Activated CD4-positive, alpha-beta T cell treated with anti-CD3 and anti-CD28 coated beads, Interleukin-2, amount 50 U/mL, for 48 hours (primary cell): ENCODE measurements at regions not wholly inside any gene's neighbourhood (a gene's known extent, or its start where the extent isn't known, plus 50 kb on each side); places are given as distances from the start of the nearest gene placed in this dataset.
A peak's percentile ranks its signal among the peaks of the same experiment; 100 is the strongest.

Experiments
- DNase-seq, 2 experiments: peaks; one replicate each; pipeline ENCODE4 v3.0.0-alpha.2; 2020

- DNase-seq, result no peak
Observed at GRCh38 chrX:107561468-107562215, 66.7 kb upstream of the PRPS1 start.

- DNase-seq, result no peak
Observed at GRCh38 chrX:107562482-107562881, 65.8 kb upstream of the PRPS1 start.

DNA sequence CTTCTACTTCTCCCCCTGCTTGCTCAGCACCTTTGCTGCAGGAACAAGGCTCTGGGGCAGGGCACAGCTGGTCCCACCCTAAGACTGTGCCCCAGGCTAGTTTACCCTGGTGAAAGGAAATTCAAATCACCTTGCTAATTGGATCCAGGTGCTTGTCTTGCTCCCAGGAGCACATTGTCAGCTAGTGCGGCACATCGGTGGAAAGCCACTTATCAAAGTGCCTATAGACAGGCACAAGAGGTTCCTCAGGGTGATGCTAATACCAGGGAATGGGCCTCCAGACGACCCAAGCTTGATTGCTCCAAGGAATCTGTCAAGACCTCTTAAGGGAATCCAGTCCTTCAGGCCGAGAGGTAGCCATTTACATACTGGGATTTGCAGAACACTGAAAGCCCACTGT is 64.5 kb upstream of the PRPS1 start:
- no peak for DNase-seq

DNA sequence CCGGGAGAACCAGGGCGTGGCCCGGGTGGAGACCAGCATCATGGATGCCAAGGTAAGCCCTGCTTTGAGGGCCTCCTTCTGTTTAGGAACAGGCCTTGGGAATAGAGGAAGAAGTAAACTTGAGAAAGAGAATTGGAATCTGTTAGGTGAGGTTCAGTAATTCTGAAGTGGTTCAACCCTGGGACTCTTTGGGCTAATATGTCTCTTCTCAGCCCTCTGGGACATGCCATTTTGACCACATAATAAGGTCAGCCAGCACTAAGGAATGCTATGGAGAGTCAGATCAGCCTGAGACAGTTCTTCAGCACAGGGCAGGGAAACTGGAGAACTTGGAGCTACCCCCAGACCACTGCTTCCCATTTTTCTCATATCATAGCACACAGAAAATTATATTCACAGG is 63.3 kb upstream of the PRPS1 start:
- no peak for DNase-seq

- DNase-seq, result no peak
Observed at GRCh38 chrX:107565931-107566603, 62.2 kb upstream of the PRPS1 start.

- DNase-seq, result no peak
Observed at GRCh38 chrX:107566604-107567262, 61.6 kb upstream of the PRPS1 start.

- DNase-seq, result no peak
Observed at GRCh38 chrX:107567370-107567769, 60.9 kb upstream of the PRPS1 start.

- no peak for DNase-seq
Observed at GRCh38 chrX:107571296-107571998, 56.9 kb upstream of the PRPS1 start.

GRCh38 chrX:107573016-107573415 is 55.3 kb upstream of the PRPS1 start:
- no peak for DNase-seq

- DNase-seq, result no peak
Observed at GRCh38 chrX:107574054-107574683, 54.1 kb upstream of the PRPS1 start.

DNA sequence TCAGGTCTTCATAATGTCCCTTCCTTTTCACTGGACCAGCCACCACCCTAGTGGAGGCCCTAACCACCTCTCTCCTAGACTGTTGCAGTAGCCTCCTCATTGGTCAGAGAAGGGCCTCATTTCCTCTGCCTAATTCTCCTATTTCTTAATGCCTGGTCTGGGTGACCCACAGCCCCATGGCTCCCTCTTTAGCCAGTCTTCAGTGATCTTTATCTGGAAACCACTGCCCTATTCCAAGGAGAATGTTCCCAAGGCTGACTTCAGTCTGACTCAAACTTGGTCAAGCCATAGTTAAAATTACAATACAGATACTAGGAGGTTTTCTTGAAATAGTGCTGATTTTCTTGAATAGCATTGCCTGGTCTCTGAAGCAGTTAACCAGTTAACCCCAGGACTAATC is 53.6 kb upstream of the PRPS1 start:
- no peak for DNase-seq

DNA sequence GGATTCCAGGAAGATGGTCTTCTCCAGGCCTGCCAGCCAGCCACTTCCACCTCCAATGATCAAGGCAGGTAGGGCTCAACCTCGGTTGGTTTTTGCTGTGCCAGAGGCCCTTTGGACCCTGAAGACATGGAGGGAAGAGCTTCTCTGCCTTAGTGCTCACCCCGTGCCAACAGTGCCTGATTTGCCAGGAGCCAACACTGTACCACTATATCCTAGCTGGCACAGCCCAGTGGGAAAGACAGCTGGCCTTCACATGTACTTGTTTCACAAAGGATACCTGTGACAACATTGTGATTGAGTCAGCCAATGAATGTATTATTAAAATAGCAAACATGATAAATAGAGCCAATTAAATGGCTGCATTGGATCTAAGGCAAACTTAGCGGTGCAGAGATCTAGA is 51.9 kb upstream of the PRPS1 start:
- DNase-seq, result no peak

GRCh38 chrX:107576841-107577240 is 51.5 kb upstream of the PRPS1 start:
- DNase-seq, result peak; percentile 9 to 11

DNA sequence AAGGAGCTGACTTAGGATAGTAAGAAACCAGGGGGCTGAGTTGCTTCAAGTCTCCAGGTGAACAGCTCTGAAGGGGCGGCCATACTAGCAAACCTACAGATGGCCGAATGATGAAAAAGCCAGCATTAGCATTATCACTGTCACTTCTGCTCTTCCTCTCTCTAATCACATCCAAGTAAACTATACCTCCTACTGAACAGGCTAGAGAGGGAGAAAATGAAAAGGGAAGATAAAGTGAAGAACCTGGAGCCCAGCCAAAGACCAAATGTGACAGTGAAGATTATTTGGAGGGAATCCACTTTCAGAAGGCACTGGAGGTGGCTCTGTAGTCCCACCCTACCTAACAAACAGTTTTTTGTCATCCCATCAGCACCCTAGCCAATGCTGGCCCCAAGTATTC is 50.4 kb upstream of the PRPS1 start:
- DNase-seq, result no peak
